ENCODE measurements at regions not wholly inside any gene's neighbourhood (a gene's known extent, or its start where the extent isn't known, plus 50 kb on each side); places are given as distances from the start of the nearest gene placed in this dataset.

DNA sequence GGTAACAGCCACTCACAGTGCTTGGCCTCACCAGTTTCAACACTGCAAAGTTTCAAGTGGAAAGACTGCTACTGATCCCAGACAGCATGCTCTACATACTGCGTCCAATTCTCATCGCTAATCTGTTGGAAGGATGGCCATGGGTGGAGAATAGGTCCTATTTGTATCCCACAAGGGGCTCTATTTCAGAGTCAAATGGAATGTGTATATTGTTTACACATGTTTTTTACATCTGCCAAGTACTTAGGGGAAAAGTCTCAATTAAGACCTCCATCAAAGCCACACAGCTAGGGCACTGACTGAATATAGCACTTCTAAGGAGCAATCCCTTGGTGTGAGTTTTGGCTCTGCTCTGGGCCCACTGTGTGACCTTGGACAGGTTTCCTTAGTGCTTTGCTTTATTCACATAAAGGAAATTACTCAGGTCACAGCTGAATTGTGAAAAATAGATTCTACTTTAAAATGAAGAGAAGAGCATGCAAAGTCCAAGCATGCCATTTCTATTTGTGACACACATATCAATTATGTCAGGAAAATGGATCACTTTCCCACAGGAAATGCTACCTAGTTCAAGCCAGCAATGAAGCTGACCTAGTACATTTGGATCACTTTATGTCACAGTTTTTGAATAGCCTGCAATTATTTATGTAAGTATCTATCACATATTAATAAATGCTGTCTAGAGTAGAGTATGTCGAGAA, 112.9 kb upstream of the STK17B start:
- DNase-seq: no peak

- no peak for DNase-seq
Measured at GRCh38 chr2:196284866-196285557, 113.6 kb upstream of the STK17B start.

- DNase-seq: no peak
Measured at GRCh38 chr2:196286821-196287220, 115.4 kb upstream of the STK17B start.

DNA sequence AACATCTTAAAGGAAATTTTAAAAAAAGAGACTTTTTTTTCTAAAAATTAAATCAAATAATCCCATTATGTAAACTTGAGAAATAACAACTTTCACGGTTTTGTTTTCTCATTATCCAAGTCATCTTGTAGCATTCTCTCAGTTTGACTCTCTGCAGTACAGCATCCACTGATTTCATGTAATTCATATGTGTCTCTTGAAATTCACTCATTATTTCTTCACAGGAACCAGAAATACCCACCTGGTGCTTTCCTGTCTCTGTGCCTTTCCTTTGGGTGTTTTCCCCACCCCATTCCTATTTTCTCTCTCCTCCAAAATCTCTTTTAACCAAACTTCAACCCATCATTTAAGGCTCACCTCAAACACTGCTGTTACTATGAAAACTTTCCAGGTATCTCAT, 116.1 kb upstream of the STK17B start:
- DNase-seq: peak; percentile 52

GRCh38 chr2:196288006-196288538, 116.7 kb upstream of the STK17B start:
- peak; percentile 59 for DNase-seq

- DNase-seq: peak; percentile 82
Measured at GRCh38 chr2:196289000-196289399, 117.6 kb upstream of the STK17B start.

DNA sequence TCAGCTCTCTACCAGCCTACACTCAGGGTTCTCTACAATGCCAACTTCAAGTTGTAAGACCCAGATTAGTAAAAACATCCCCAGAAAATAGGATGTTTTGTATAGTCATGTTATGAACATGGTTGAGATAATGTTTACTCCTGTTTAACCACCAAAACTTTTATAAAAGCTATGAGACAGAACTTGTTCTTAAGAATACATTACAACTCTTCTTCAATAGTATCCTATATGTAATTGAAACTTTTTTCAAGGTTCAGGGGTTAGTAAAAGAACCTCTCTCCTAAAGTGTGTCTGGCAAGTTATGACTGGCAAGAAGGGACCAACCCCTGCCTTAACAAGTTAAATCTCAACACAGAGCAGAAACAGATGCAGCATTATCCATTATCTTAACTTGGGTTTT, 118.8 kb upstream of the STK17B start:
- peak; percentile 59 for DNase-seq

- DNase-seq: no peak
Measured at GRCh38 chr2:196290569-196290968, 119.2 kb upstream of the STK17B start.

DNA sequence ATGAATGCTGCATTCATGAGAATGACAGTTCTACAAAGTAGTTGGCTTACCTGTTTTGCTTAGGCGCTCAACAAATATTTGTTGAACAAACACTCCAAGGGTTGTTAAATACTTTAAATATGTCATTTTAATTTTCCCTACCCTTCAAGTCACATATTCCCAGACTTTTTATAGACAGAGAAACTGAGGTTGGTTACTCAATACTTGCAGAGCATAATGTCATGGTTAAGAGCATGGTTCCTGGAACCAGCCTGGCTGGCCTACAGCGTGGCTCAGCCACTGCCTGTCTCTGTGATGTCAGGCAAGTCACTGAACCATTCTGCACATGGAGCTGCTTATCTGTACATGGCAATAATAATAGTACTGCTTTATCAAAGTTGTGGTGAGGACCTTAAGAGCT, 120.0 kb upstream of the STK17B start:
- peak; percentile 34 for DNase-seq

DNA sequence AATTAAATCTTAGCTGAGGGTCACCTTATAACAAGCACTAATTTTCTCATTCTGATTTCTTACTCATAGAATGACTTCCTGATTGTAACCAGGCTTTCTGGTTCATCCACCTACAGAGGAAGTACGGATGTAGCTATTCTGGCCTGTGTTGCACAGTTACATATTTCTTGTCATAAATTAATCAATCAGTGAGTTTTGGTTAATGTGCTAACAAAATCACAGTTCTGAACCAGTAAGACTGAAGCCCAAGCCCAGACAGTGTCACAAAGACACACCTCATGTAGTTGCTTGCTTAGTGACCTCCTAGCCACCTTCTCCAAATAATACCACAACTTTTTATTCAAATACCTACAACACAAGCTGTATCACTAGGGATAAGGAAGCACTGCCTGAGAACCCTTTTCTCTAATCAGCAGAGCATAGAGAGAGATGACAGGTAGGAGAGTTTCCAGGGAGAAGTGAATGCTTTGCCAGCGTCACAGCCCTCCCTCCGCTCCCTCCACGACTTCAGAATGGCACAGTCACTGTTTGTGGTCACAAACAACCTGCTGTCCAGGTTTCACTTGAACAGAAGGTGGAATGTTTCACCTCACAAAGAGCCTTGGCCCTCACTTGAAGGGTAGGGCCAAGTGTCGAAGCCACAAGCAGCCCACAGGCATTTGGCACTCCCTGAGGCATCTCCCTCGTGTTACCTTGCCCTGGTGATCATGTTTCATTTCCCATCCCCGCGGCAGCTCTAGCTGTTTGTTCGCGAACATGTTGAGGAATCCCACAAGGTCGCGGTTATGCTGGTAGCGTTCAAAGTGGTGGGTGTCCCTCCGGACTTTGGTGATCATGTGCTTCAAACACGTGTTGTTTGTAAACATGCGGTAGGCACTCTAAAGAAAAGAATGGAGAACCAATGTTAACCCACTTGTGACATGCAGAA, 120.8 kb upstream of the STK17B start:
- DNase-seq: peak; percentile 45

DNA sequence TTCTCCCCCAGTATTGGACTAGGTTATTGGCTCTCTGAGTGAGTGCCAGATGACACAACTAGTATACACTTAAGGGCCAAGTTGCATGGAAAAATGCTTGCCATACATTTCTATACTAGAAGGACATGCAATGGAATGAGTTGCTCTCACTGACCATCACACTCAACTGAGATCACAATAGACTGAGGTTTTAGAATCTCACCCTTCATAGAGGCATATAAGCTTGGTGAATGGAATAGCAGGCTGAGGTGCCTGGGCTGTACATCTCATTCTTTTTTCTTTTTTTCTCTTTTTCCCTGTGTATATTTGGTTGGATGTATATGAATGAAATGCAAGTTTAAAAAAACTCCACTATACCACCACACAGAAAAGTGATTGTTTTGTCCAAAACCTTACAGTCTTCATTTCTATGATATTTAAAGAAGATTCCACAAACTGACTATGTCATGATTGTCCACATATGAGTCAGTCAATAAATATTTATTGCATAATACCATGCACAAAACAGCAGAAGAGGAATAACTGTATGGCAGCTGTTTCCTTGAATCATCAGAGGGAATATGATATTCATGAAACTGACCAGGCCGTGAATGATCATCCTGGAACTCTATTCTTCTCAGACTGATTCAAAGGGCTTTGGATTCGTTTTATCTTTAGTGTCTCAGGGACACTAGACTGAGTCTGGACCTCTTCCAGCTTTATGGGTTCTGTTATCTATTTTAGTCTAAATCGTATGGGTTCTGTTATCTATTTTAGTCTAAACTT, 122.6 kb upstream of the STK17B start:
- DNase-seq: no peak

- DNase-seq: no peak
Measured at GRCh38 chr2:196294516-196294909, 123.1 kb upstream of the STK17B start.

DNA sequence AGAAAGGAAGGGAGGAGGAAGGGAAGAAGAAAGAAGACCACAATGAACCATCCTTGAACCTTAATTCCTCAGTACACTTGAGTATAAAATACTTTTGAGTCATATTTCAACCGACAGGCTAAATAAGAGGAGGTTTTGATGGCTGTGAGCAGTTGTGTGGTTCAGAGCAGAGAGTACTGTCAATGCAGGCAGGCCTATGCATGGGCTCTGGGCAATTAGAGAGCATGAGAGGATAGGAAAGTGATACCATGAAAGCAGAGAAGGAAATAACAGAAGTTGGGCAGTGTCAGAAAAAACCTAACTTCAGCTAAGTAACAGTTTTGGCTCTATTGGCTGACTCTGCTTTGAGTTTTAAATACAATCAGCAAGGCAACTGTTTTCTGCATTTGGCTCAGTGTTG, 123.6 kb upstream of the STK17B start:
- DNase-seq: no peak

DNA sequence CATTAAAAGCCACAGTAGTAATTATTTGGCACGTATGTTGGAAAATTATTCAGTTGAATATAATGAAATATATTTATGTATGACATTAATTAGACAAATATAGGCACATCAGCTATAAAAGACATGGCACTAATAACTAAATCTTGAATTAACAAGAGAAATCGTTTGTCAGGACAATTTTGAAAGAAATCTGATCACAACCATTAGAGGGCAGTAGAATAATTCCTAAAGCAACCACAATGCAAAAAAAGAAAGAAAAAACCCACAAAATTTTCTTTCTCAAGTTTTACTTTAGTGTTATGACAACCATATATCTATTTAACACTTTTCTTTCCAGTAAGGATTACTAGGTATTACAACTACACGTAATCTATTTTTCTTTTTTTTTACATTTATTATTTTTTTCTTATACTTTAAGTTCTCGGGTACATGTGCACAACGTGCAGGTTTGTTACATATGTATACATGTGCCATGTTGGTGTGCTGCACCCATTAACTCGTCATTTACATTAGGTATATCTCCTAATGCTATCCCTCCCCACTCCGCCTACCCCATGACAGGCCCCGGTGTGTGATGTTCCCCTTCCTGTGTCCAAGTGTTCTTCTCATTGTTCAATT, 126.8 kb upstream of the STK17B start:
- DNase-seq: peak; percentile 21

- no peak for DNase-seq
Measured at GRCh38 chr2:196307775-196308305, 136.5 kb upstream of the STK17B start.

- no peak for DNase-seq
Measured at GRCh38 chr2:196309691-196310090, 138.3 kb upstream of the STK17B start.

DNA sequence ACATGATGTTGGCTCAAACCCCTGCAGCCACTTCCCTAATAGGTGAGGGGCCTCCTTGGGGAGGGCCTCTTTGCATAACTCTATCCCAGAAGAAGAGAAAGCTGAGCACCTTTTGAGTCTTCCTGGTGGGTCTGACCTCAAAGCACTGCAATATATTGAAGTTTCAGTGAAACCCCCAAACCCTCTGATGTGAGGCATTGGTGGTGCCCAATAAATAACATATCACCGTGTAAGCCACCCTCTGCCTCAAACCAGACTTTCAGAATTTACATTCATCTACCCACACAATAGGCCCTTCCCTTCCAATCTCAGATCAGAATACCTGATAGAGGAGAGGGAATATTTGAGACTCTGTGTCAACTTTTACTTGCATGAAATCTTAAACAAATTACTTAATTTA, 142.8 kb upstream of the STK17B start:
- DNase-seq: no peak

DNA sequence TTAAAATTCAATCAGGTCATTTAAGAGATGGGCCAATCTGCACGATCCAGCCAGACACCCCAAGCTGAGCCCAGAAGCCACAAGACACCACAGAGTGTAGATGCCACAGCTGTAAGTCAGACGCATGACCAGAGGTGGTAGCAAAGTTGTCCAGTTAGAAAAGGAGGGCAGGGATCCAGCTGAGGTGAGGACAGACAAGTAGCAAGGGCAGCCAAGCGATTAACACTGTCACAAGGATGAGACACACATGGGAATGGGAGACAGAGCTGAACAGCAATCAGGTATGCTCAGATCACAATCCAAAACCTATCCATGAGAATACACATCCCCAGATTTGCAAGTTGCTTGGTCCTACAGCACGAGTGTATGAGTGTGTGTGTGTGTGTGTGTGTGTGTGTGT, 143.4 kb upstream of the STK17B start:
- no peak for DNase-seq

DNA sequence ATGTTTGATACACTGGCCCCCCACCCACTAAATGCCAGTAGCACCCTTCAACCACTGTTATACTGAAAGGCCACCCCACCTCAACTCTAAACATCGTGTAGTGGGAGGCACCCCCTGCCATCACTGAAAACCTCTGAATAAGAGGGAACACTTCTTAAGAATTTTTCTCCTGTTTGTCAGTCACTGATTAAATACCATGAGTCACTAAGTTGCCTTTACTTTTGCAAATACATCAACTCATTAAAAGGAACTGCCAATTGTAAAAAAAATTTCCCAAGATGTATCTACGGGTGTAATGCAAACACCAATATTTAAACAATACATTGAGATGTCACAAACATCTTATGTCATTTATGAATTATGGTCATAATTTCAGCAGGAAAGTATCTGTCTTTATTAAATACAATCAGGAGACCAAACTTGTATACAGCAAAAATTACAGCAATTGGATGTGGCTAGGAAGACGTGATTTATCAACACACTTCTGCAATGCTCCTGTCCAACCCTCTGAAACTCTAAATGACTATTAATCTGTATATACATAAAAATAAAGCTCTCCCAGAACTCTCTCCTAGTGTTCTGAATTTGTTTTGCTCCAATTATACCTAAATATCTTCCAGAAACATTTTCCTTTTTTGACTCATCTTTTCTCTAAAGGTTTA, 144.1 kb upstream of the STK17B start:
- no peak for DNase-seq

GRCh38 chr2:196316050-196316430, 144.7 kb upstream of the STK17B start:
- DNase-seq: no peak

Data from activated CD4-positive, alpha-beta T cell treated with anti-CD3 and anti-CD28 coated beads, Interleukin-2, amount 50 U/mL, for 16 hours (primary cell).